ENCODE measurements at regions not wholly inside any gene's neighbourhood (a gene's known extent, or its start where the extent isn't known, plus 50 kb on each side); places are given as distances from the start of the nearest gene placed in this dataset.

GRCh38 chr7:136517971-136518370 lies 350.5 kb upstream of the CHRM2 start:
- H3K4me1 ChIP-seq (ENCODE audit: insufficient read depth, low read length, poor library complexity, severe bottlenecking) = no peaks in the 10 kb centered on the region
- H3K4me2 ChIP-seq (ENCODE audit: low read depth, low read length, poor library complexity, severe bottlenecking) = no peak overlapping the region
- no peak overlapping the region for H2AFZ ChIP-seq (ENCODE audit: low read length)
- no peaks in the 10 kb centered on the region for H3K27me3 ChIP-seq (ENCODE audit: insufficient read depth, low read length, poor library complexity, severe bottlenecking)
- no peak overlapping the region for H3K4me3 ChIP-seq (ENCODE audit: low read length, poor library complexity, severe bottlenecking)
- no peaks in the 10 kb centered on the region for H3K79me2 ChIP-seq (ENCODE audit: insufficient read depth, low read length)
- H4K20me1 ChIP-seq (ENCODE audit: insufficient read depth, low read length, poor library complexity, severe bottlenecking) = no peaks in the 10 kb centered on the region
- no peak overlapping the region for H3K9ac ChIP-seq (ENCODE audit: low read depth, low read length, poor library complexity, severe bottlenecking)
- H3K9me3 ChIP-seq (ENCODE audit: insufficient read depth, low read depth, low read length) = no peaks in the 10 kb centered on the region
- no peak for TF ChIP-seq CTCF (conservative IDR thresholded peaks at IDR 0.05; ENCODE audit: low read length)
- no peaks in the 10 kb centered on the region for H3K36me3 ChIP-seq (ENCODE audit: insufficient read depth, low read length)
- H3F3A ChIP-seq (ENCODE audit: low read depth) = no peaks in the 10 kb centered on the region
- H3K9me2 ChIP-seq (replicated peaks; ENCODE audit: low read depth, low read length) = no peaks in the 10 kb centered on the region

- Histone ChIP-seq H3K9me3 (ENCODE audit: insufficient read depth, low read depth, low read length) (no peaks in the 10 kb centered on the region), H3K4me1 (ENCODE audit: insufficient read depth, low read length, poor library complexity, severe bottlenecking) (no peaks in the 10 kb centered on the region), H3K9me2 (replicated peaks; ENCODE audit: low read depth, low read length) (no peaks in the 10 kb centered on the region), H4K20me1 (ENCODE audit: insufficient read depth, low read length, poor library complexity, severe bottlenecking) (no peaks in the 10 kb centered on the region), H2AFZ (ENCODE audit: low read length) (no peak overlapping the region), H3K36me3 (ENCODE audit: insufficient read depth, low read length) (no peaks in the 10 kb centered on the region), H3K27me3 (ENCODE audit: insufficient read depth, low read length, poor library complexity, severe bottlenecking) (no peaks in the 10 kb centered on the region), H3K79me2 (ENCODE audit: insufficient read depth, low read length) (no peaks in the 10 kb centered on the region), H3K4me2 (ENCODE audit: low read depth, low read length, poor library complexity, severe bottlenecking) (no peak overlapping the region), H3K4me3 (ENCODE audit: low read length, poor library complexity, severe bottlenecking) (no peak overlapping the region), H3F3A (ENCODE audit: low read depth) (no peaks in the 10 kb centered on the region), H3K9ac (ENCODE audit: low read depth, low read length, poor library complexity, severe bottlenecking) (no peak overlapping the region)
- TF ChIP-seq EZH2phosphoT487 (IDR thresholded peaks at IDR 0.05; ENCODE audit: borderline replicate concordance) (no peak), CTCF (conservative IDR thresholded peaks at IDR 0.05; ENCODE audit: low read length) (no peak)
Measured at GRCh38 chr7:136514776-136515175, 353.7 kb upstream of the CHRM2 start.

- no peak overlapping the region for H3K9ac ChIP-seq (ENCODE audit: low read depth, low read length, poor library complexity, severe bottlenecking)
- no peak overlapping the region for H3K4me3 ChIP-seq (ENCODE audit: low read length, poor library complexity, severe bottlenecking)
- no peak overlapping the region for H2AFZ ChIP-seq (ENCODE audit: low read length)
- no peaks in the 10 kb centered on the region for H3K27me3 ChIP-seq (ENCODE audit: insufficient read depth, low read length, poor library complexity, severe bottlenecking)
- no peaks in the 10 kb centered on the region for H3K79me2 ChIP-seq (ENCODE audit: insufficient read depth, low read length)
- H4K20me1 ChIP-seq (ENCODE audit: insufficient read depth, low read length, poor library complexity, severe bottlenecking) = no peaks in the 10 kb centered on the region
- H3K4me1 ChIP-seq (ENCODE audit: insufficient read depth, low read length, poor library complexity, severe bottlenecking) = no peaks in the 10 kb centered on the region
- H3K36me3 ChIP-seq (ENCODE audit: insufficient read depth, low read length) = no peaks in the 10 kb centered on the region
- H3F3A ChIP-seq (ENCODE audit: low read depth) = no peaks in the 10 kb centered on the region
- TF ChIP-seq EZH2phosphoT487 (IDR thresholded peaks at IDR 0.05; ENCODE audit: borderline replicate concordance) = no peak
- no peak for TF ChIP-seq CTCF (conservative IDR thresholded peaks at IDR 0.05; ENCODE audit: low read length)
- no peaks in the 10 kb centered on the region for H3K9me2 ChIP-seq (replicated peaks; ENCODE audit: low read depth, low read length)
- no peak overlapping the region for H3K4me2 ChIP-seq (ENCODE audit: low read depth, low read length, poor library complexity, severe bottlenecking)
- H3K9me3 ChIP-seq (ENCODE audit: insufficient read depth, low read depth, low read length) = no peaks in the 10 kb centered on the region
Measured at GRCh38 chr7:136513744-136514143, 354.7 kb upstream of the CHRM2 start.

Data from Loucy (cell line).